Mucosa of rectum (tissue), 2 donors: ENCODE measurements at regions not wholly inside any gene's neighbourhood (a gene's known extent, or its start where the extent isn't known, plus 50 kb on each side); places are given as distances from the start of the nearest gene placed in this dataset.

ENCODE experiments used
- H3K27ac ChIP-seq, 2 donors: one replicate each; pipeline ENCODE4 v1.7.0; 2013; ENCODE audit warnings: inconsistent platforms in 2 of 2, low read depth in 2 of 2, low read length in 2 of 2
- H3K27me3 ChIP-seq, 2 donors: one replicate each; pipeline ENCODE4 v1.7.0; 2013; ENCODE audit warnings: low read length in 2 of 2; ENCODE audit not compliant: control insufficient read depth in 2 of 2, insufficient read depth in 2 of 2
- H3K36me3 ChIP-seq, 2 donors: one replicate each; pipeline ENCODE4 v1.7.0; 2013; ENCODE audit warnings: low read length in 2 of 2; ENCODE audit not compliant: control insufficient read depth in 2 of 2, insufficient read depth in 2 of 2
- H3K4me1 ChIP-seq, 2 donors: one replicate each; pipeline ENCODE4 v1.7.0; 2013; ENCODE audit warnings: low read length in 2 of 2, mild to moderate bottlenecking in 1 of 2; ENCODE audit not compliant: control insufficient read depth in 2 of 2, insufficient read depth in 2 of 2
- H3K4me3 ChIP-seq, 2 donors: one replicate each; pipeline ENCODE4 v1.7.0; 2013; ENCODE audit warnings: low read length in 2 of 2
- H3K9ac ChIP-seq, 2 donors: one replicate each; pipeline ENCODE4 v1.7.0; 2013; ENCODE audit warnings: low read length in 2 of 2, low read depth in 1 of 2, mild to moderate bottlenecking in 1 of 2
- H3K9me3 ChIP-seq, 2 donors: one replicate each; pipeline ENCODE4 v1.7.0; 2013; ENCODE audit warnings: low read length in 2 of 2; ENCODE audit not compliant: control insufficient read depth in 2 of 2
- donor health status: healthy.
- donor health status: Normal muscosa, but diverticular disease.

DNA sequence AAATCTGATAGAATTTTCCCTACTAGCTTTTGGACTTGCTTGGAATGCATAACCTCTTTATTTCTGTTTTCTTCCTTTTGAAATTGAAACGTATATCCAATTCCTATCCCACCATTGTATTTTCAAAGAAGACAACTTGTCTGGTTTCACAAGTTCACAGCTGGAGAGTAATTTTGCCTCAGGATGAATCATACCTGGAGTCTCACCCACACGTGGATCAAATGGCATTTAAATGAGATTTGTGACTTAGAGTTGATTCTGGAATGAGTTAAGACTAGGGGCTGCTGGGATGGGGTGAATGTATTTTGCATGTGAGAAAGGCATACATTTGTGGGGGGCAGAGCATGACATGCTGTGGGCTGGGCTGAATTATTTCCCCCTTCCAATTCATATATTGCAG, 516.5 kb upstream of the MGAT4C start:
- no peaks in the 10 kb centered on the region for H3K4me1 ChIP-seq
- no peak overlapping the region for H3K27ac ChIP-seq
- no peaks in the 10 kb centered on the region for H3K27me3 ChIP-seq
- H3K9me3 ChIP-seq: no peaks in the 10 kb centered on the region
- no peaks in the 10 kb centered on the region for H3K36me3 ChIP-seq
- no peak overlapping the region for H3K9ac ChIP-seq
- H3K4me3 ChIP-seq: no peak overlapping the region

DNA sequence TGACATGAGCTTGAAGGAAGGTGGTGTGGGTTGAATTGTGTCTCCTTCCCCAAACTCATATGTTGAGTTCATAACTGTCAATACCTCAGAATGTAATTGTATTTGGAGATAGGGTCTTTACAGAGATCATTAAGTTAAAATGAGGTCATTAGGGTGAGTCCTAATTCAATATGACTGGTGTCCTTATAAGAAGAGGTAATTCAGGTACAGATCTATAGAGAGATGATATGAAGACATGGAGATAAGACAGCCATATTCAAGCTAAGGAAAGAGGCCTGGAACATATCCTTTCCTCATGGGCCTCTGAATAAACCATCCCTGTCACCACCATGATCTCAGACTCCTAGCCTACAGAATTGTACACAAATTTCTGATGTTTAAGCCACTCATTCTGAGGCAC, 514.7 kb upstream of the MGAT4C start:
- no peak overlapping the region for H3K4me3 ChIP-seq
- no peaks in the 10 kb centered on the region for H3K27me3 ChIP-seq
- H3K9me3 ChIP-seq: no peaks in the 10 kb centered on the region
- H3K9ac ChIP-seq: no peak overlapping the region
- H3K4me1 ChIP-seq: no peaks in the 10 kb centered on the region
- no peaks in the 10 kb centered on the region for H3K36me3 ChIP-seq
- no peak overlapping the region for H3K27ac ChIP-seq

DNA sequence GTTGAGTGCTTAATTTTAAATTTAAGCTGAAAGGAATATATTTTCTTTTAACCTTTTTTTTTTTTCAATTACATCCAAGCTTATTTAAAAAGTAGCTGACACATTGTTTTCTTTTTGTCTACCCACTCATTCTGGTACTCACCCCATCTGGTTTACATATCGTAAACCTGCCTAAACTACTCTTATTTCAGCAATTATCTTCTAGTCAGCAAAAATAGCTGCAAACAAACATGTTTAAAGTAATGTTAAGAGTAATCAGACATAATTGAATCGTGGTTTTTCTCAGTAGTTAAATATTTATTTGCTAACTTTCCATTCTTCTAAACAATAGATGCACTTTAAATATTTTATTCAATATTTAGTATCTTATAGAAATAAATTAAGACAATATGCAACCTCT, 492.7 kb upstream of the MGAT4C start:
- no peak overlapping the region for H3K9ac ChIP-seq
- H3K27ac ChIP-seq: no peak overlapping the region
- H3K36me3 ChIP-seq: no peaks in the 10 kb centered on the region
- H3K9me3 ChIP-seq: no peaks in the 10 kb centered on the region
- no peak overlapping the region for H3K4me3 ChIP-seq
- no peaks in the 10 kb centered on the region for H3K4me1 ChIP-seq
- no peaks in the 10 kb centered on the region for H3K27me3 ChIP-seq

DNA sequence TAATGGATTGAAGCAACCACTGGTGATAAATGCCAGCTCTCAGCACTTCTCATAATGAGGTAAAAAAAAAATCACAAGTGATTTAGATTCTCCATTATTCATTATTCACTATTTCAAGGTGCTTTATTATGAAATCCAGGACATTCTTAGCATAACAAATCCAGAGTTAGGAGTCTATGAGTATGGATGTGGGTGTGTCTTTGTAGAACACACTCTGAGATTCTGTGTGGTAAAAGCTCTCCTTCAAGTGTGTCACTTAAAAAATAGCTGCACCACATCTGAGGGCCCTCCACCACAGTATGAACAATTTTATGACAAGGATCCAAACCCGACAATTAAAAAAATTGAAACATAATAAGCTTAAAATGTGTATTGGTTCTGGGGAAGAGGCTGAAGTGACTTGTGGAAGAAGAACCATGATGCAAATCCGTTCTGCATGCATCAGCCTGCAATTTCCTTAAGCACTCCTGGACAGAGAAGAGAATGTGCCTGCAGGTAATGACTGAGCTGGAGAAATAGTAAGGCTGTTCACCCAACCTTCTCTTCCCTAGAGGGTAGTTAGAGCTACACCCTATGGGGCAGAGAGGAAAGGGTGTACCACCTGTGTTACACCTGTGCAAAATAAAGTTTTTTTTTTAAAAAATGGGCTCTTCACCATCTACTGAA, 488.5 kb upstream of the MGAT4C start:
- H3K9me3 ChIP-seq: no peaks in the 10 kb centered on the region
- H3K4me1 ChIP-seq: no peaks in the 10 kb centered on the region
- no peak overlapping the region for H3K4me3 ChIP-seq
- no peaks in the 10 kb centered on the region for H3K27me3 ChIP-seq
- no peak overlapping the region for H3K27ac ChIP-seq
- no peaks in the 10 kb centered on the region for H3K36me3 ChIP-seq
- no peak overlapping the region for H3K9ac ChIP-seq

DNA sequence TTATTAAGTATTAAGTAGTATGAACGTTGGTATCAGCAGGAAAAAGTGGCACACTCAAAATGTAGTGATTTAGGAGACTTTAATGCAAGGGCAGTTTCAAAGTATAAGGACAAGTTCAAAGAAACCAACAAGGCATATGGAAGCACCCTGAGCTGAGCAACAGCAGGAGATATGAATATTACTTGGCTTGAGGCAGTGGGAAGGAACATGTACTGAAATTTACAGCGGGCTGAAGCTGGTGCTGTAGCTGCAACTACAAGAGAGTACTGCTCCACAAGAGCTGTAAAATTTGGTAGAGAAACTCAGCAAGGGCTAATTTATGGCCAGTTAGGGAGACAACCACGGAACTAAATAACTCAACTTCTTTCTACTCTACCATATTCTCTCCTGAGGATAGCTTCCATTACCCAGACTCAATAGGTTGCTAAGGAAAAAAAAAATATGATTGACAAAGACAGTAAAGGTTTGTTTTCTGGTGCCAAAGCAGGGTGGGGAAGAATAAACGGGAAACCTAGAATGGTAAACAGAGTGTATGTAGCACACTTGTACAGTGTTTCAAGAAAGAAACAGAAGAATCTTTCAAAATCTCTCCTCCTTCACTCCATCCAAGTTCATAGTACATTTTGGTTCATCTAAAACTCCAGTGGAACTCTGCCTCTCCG, 487.8 kb upstream of the MGAT4C start:
- H3K27ac ChIP-seq: no peak overlapping the region
- H3K4me1 ChIP-seq: no peaks in the 10 kb centered on the region
- H3K27me3 ChIP-seq: no peaks in the 10 kb centered on the region
- H3K4me3 ChIP-seq: no peak overlapping the region
- H3K36me3 ChIP-seq: no peaks in the 10 kb centered on the region
- no peak overlapping the region for H3K9ac ChIP-seq
- no peaks in the 10 kb centered on the region for H3K9me3 ChIP-seq

DNA sequence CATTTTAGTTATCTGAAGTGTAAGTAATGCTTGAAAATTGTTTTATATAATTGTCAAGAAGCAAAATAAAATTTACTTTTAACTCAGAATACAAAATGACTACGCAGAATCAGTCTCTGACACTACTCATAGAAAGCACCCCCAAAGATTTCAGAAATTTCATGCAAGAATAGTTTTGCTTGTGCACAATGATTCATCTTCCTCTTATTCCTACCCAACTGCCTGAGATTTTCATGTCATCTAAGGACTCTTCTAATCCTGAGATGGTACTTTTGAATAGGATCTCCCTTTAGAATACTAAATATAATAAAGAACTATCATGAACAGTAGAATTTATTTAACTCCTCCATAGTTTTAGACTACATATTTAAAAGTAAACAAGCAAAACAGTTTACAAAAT, 485.3 kb upstream of the MGAT4C start:
- Histone ChIP-seq H3K4me1 (no peaks in the 10 kb centered on the region), H3K36me3 (no peaks in the 10 kb centered on the region), H3K27me3 (no peaks in the 10 kb centered on the region), H3K9ac (no peak overlapping the region), H3K9me3 (no peaks in the 10 kb centered on the region), H3K4me3 (no peak overlapping the region), H3K27ac (no peak overlapping the region)

DNA sequence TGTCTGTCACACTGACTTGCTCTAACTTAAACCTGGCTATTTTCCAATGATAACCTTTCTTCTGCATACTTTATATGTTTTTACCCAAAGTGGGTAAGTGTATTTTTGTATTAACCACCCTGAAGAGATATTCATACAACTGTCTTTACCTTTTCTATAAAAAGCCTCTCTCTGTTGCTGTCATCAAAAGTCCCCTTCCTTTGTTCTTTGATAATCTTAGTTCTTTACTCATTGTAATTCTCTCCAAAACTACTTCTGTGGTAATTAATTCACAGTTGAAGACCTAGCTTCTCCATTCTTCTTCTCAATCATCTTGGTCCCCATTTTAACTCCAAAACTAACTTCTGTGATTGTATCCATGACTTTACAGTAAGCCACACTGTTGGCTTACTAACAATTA, 479.7 kb upstream of the MGAT4C start:
- no peak overlapping the region for H3K27ac ChIP-seq
- H3K36me3 ChIP-seq: no peaks in the 10 kb centered on the region
- no peak overlapping the region for H3K4me3 ChIP-seq
- H3K9me3 ChIP-seq: no peaks in the 10 kb centered on the region
- no peaks in the 10 kb centered on the region for H3K4me1 ChIP-seq
- H3K27me3 ChIP-seq: no peaks in the 10 kb centered on the region
- H3K9ac ChIP-seq: no peak overlapping the region

DNA sequence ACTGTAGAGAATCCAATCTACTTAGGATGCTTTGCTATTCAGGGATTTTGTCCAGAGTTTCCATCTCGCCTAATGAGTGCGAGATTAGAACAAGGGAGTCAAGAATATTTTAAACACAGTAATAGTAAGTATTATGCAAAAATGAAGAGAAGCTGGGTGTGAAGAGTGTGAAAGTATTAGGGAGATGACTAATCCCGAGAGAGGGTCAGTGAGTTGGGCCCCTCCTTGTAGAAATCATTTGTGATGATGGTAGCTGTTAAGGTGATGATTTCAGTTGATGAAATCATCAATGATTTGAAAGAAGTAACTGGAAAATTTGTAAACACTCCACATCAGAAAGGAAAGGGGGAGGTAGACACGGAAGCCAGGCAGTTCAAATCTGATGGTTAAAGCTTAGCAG, 478.9 kb upstream of the MGAT4C start:
- H3K4me3 ChIP-seq: no peak overlapping the region
- no peaks in the 10 kb centered on the region for H3K4me1 ChIP-seq
- H3K36me3 ChIP-seq: no peaks in the 10 kb centered on the region
- H3K9ac ChIP-seq: no peak overlapping the region
- no peaks in the 10 kb centered on the region for H3K9me3 ChIP-seq
- H3K27me3 ChIP-seq: no peaks in the 10 kb centered on the region
- H3K27ac ChIP-seq: no peak overlapping the region

DNA sequence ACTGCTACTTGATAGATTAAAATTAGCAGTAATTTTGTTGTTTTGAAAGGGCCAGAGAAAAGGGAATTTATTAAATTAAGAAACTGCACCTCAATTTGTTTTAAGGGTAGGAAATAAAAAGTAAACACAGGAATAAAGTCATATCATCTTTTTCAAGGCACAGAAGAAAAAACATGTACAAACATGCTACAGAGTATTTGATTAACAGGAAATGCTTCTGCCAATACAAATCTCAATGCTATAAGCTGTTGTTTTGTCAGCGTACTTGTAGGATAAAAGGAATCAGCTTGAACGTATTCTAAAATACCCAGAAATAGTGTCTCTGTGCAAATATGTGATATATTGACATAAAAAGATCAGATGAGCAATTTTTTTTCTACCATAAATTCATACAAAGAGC, 474.0 kb upstream of the MGAT4C start:
- H3K9ac ChIP-seq: no peak overlapping the region
- H3K27ac ChIP-seq: no peak overlapping the region
- no peaks in the 10 kb centered on the region for H3K9me3 ChIP-seq
- no peaks in the 10 kb centered on the region for H3K36me3 ChIP-seq
- no peaks in the 10 kb centered on the region for H3K4me1 ChIP-seq
- H3K4me3 ChIP-seq: no peak overlapping the region
- no peaks in the 10 kb centered on the region for H3K27me3 ChIP-seq

DNA sequence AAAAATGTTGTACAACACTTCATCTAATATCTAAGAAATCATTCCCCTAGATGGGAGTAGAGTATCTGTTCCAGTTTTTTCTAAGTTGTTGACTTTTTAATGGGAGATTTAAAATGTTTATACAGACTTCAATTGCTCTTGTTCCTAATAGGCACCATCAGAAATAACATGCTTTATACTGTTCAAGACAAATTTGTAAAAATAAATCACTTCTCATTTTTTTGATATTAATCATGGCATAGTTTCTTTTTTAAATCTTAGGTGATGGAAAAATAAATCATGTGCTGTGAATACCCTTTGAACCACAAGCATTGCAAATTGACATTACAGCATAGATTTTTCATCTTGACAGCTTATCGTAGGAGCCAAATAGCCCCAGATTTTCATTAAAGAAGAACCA, 473.5 kb upstream of the MGAT4C start:
- no peaks in the 10 kb centered on the region for H3K4me1 ChIP-seq
- no peak overlapping the region for H3K27ac ChIP-seq
- H3K9ac ChIP-seq: no peak overlapping the region
- H3K36me3 ChIP-seq: no peaks in the 10 kb centered on the region
- no peaks in the 10 kb centered on the region for H3K27me3 ChIP-seq
- no peaks in the 10 kb centered on the region for H3K9me3 ChIP-seq
- H3K4me3 ChIP-seq: no peak overlapping the region
